ENCODE measurements at regions not wholly inside any gene's neighbourhood (a gene's known extent, or its start where the extent isn't known, plus 50 kb on each side); places are given as distances from the start of the nearest gene placed in this dataset.

- TF ChIP-seq CTCF (IDR thresholded peaks at IDR 0.05; ENCODE audit: poor library complexity, severe bottlenecking) = no peak
- no peak for TF ChIP-seq RAD21 (conservative IDR thresholded peaks at IDR 0.05)
- TF ChIP-seq EP300 (conservative IDR thresholded peaks at IDR 0.05; ENCODE audit: poor library complexity, severe bottlenecking) = no peak
- no peak for TF ChIP-seq TAF1 (IDR thresholded peaks at IDR 0.05; ENCODE audit: low read depth)
- no peak for TF ChIP-seq EZH2 (IDR thresholded peaks at IDR 0.05; ENCODE audit: borderline replicate concordance, insufficient read depth, low read length, poor library complexity, severe bottlenecking)
- TF ChIP-seq POLR2AphosphoS5 (IDR thresholded peaks at IDR 0.05) = no peak
- TF ChIP-seq REST (IDR thresholded peaks at IDR 0.05; ENCODE audit: borderline replicate concordance) = no peak
- TF ChIP-seq SMC3 (conservative IDR thresholded peaks at IDR 0.05; ENCODE audit: poor library complexity) = no peak
These were observed 594.8 kb upstream of the GOT2 start for GRCh38 chr16:59328961-59329360.

All from neural cell (in vitro differentiated cells).